GM18508 (cell line): ENCODE measurements at regions not wholly inside any gene's neighbourhood (a gene's known extent, or its start where the extent isn't known, plus 50 kb on each side); places are given as distances from the start of the nearest gene placed in this dataset.
A peak's percentile ranks its signal among the peaks of the same experiment; 100 is the strongest.
"Not testable (repeated sequence)": the region's sequence is repeated elsewhere in the genome, so short reads cannot be mapped to it uniquely, and the experiment has no call there.

Experiments used
- ATAC-seq: cut with Tn5 transposase; IDR thresholded peaks from one replicate; pipeline ENCODE4 v1.9.1; 2021; ENCODE audit warnings: moderate number of reproducible peaks; ENCODE audit not compliant: insufficient read depth, unreplicated experiment

GRCh38 chr7:75201606-75202079, 109.3 kb downstream of the GTF2IRD2B start:
- not testable (repeated sequence) for ATAC-seq

- ATAC-seq = not testable (repeated sequence)
Measured at GRCh38 chr7:75205367-75206085, 113.1 kb downstream of the GTF2IRD2B start.

GRCh38 chr7:75215460-75215859, 123.1 kb downstream of the GTF2IRD2B start:
- not testable (repeated sequence) for ATAC-seq

GRCh38 chr7:75216963-75217362, 124.6 kb downstream of the GTF2IRD2B start:
- ATAC-seq = not testable (repeated sequence)

GRCh38 chr7:75226102-75226501, 133.7 kb downstream of the GTF2IRD2B start:
- ATAC-seq = not testable (repeated sequence)

GRCh38 chr7:75229558-75229957, 137.2 kb downstream of the GTF2IRD2B start:
- not testable (repeated sequence) for ATAC-seq

GRCh38 chr7:75230558-75230957, 138.2 kb downstream of the GTF2IRD2B start:
- ATAC-seq = not testable (repeated sequence)

GRCh38 chr7:75235092-75235826, 142.9 kb downstream of the GTF2IRD2B start:
- ATAC-seq = not testable (repeated sequence)

GRCh38 chr7:75235827-75236167, 143.4 kb downstream of the GTF2IRD2B start:
- ATAC-seq = not testable (repeated sequence)

- ATAC-seq = peak; percentile 70
Measured at GRCh38 chr7:75237255-75238187, 145.1 kb downstream of the GTF2IRD2B start.

GRCh38 chr7:75238309-75238708, 145.9 kb downstream of the GTF2IRD2B start:
- ATAC-seq = not testable (repeated sequence)

- ATAC-seq = not testable (repeated sequence)
Measured at GRCh38 chr7:75243638-75244037, 151.2 kb downstream of the GTF2IRD2B start.

GRCh38 chr7:75248216-75248615, 147.2 kb upstream of the TRIM73 start:
- not testable (repeated sequence) for ATAC-seq

- not testable (repeated sequence) for ATAC-seq
Measured at GRCh38 chr7:75254238-75254637, 141.2 kb upstream of the TRIM73 start.

GRCh38 chr7:75257442-75257841, 138.0 kb upstream of the TRIM73 start:
- ATAC-seq = not testable (repeated sequence)

- not testable (repeated sequence) for ATAC-seq
Measured at GRCh38 chr7:75259454-75260003, 135.9 kb upstream of the TRIM73 start.

GRCh38 chr7:75261660-75262059, 133.8 kb upstream of the TRIM73 start:
- ATAC-seq = not testable (repeated sequence)

- not testable (repeated sequence) for ATAC-seq
Measured at GRCh38 chr7:75268158-75268557, 127.3 kb upstream of the TRIM73 start.

GRCh38 chr7:75269159-75269558, 126.3 kb upstream of the TRIM73 start:
- not testable (repeated sequence) for ATAC-seq

- ATAC-seq = not testable (repeated sequence)
Measured at GRCh38 chr7:75274114-75274513, 121.3 kb upstream of the TRIM73 start.
